ENCODE measurements at regions not wholly inside any gene's neighbourhood (a gene's known extent, or its start where the extent isn't known, plus 50 kb on each side); places are given as distances from the start of the nearest gene placed in this dataset.
A peak's percentile ranks its signal among the peaks of the same experiment; 100 is the strongest.
"Not testable (repeated sequence)": the region's sequence is repeated elsewhere in the genome, so short reads cannot be mapped to it uniquely, and the experiment has no call there.

GRCh38 chr7:15848901-15849300 lies 162.4 kb upstream of the MEOX2 start:
- DNase-seq, result no peak

DNA sequence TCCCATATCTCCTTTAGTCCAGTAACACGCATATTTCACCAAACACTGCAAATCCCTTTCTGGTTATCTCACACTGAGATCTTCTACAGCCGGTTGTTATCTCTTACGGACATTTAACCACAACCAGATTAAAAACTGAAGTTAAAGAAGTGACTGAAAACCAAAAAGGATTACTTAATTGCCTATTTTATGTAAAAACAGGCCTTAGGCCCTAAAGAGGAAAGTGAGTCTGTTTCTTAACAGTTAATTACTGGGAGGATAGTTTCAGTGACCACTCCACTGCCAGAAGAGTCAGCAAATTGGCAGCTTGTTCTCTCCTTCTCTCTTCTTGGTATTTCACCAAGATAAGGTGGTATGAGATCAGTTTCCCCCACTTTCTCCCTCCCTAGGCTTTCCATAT lies 161.9 kb upstream of the MEOX2 start:
- DNase-seq, result no peak

GRCh38 chr7:15845868-15846267 lies 159.4 kb upstream of the MEOX2 start:
- DNase-seq, result no peak

DNA sequence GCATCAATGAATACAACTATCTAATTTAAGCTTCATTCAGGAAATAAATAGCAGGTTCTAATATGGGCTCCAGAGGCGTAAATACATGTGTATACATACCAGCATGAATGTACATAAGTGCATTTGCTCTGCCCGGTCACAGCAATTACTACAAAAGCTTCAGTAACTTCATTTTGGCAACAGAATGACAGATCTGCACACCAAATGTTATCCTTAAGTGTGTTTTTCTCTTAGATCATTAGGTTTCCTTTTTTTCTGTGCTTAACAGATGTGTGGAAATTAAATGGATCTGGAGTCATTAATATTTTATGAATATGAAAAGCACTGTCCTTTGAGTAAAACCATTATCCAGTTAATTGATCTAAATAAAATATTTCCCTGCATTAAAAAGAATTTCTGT lies 159.0 kb upstream of the MEOX2 start:
- DNase-seq, result peak; percentile 36

GRCh38 chr7:15839416-15840100 lies 153.1 kb upstream of the MEOX2 start:
- DNase-seq, result no peak

GRCh38 chr7:15838265-15838664 lies 151.8 kb upstream of the MEOX2 start:
- DNase-seq, result no peak

- DNase-seq, result no peak
Measured at GRCh38 chr7:15837306-15837950, 150.9 kb upstream of the MEOX2 start.

- DNase-seq, result no peak
Measured at GRCh38 chr7:15836651-15837050, 150.2 kb upstream of the MEOX2 start.

DNA sequence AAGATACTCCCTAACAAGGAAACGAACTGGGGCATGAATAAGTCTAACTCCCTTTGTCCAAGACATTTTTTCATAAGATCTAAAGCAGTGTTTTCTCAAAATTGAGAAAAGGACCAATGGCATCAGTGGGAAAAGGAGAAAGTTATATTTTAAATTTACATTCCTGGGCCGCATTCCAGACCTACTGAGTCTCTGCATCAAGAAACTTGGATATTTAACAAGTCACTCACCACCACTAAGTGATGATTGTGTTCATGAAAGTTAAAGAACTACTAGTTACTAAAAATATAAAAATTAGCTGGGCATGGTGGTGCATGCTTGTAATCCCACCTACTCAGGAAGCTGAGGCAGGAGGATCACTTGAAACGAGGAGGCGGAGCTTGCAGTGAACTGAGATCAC lies 149.6 kb upstream of the MEOX2 start:
- DNase-seq, result no peak

DNA sequence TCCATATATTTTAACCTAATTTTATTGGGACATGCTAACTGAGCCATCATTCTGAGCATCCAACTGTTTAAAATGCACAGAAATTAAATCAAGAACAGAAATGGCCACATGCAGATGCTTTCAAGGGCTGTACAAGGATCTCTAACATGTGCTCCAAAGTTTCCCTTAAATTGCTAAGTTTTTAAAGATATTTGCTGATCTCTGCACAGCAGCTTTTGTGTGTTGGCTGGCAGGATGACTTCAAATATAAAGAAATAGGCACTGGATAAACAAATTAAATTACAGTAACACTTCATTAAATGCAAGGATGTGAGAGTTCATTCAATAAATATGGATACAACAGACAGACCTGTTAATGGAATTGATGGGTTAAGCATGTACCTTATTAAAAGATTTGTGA lies 148.0 kb upstream of the MEOX2 start:
- no peak for DNase-seq

GRCh38 chr7:15832996-15833395 lies 146.5 kb upstream of the MEOX2 start:
- no peak for DNase-seq

DNA sequence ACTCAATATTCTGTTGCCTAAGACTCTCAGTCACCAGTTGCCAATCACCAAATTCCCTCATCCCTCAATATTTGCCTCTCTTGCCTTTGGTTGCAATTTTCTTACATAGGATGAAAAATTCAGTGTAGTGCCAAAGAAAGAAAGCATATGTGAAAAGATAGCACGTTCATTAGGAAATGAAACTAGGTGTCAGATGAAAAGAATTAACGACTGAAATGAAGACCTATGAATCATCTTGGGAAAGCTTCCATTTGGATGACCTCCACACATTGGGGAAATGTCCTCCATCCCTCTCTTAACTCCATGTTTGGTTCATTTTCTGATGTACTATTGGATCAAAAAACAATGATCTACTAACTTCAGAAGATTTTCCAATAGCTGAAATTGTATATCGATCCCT lies 145.1 kb upstream of the MEOX2 start:
- no peak for DNase-seq

DNA sequence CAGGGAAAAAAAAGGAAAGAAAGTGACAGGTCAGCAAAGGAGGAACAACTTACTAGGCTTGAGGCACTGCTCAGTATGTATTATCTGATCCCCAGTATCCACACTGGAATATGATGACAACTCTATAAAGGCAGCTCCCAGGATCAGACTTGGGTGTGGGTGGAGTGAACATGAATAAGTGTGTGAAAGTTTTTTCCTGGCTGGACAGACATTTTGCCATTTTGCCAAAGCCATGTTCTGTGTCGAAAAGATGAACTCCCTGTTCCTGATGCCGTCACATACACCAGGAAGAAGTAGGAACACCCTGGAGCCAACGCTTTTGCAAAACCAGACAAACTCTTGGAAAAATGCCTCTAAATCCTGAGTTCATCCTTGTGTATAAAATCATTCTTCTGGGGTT lies 143.2 kb upstream of the MEOX2 start:
- DNase-seq, result no peak

- no peak for DNase-seq
Measured at GRCh38 chr7:15828881-15829280, 142.4 kb upstream of the MEOX2 start.

DNA sequence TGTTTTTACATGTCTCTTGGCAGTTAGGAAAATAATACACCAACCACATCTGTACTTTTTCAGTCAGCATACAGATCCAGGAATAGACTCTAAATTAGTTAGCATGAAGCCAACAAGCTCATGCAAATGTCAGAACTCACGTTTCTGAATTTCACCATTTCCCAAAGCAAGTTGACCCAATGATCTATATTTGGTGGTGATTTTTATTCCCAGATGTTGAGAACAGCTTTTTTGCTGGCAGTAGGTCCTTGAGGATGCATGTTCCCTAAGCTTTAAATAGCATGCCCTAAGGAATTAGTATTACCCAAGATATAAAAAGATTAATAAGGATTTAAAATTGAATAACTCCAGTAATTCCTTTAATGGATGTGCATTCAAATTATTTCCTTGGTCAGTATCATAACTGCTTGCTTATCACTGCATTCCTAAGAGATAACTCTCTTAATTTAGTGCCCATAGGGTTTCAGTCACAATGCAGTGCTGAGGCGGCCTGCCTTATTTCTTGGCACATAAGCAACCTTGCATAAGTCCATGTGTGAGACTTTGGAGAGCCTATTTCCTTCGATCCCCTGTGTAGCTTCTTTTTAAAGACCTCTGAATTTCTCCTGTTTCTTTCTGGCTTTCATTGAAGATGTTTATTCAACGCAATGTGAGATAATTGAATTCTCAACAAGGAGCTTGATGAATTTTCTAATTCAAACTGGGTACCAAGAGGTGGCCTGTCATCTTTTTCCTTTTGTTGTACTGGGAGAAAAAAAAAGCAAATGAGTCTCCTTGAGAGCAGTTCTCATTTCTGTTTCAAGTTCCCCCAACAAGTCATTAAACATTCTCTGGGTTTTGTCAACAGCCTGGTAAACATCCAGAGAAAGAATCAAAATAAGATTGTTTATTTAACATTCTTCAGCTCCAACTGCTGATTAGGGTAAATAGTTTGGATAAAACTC lies 135.3 kb upstream of the MEOX2 start:
- DNase-seq, result no peak

- DNase-seq, result no peak
Measured at GRCh38 chr7:15820319-15820718, 133.8 kb upstream of the MEOX2 start.

DNA sequence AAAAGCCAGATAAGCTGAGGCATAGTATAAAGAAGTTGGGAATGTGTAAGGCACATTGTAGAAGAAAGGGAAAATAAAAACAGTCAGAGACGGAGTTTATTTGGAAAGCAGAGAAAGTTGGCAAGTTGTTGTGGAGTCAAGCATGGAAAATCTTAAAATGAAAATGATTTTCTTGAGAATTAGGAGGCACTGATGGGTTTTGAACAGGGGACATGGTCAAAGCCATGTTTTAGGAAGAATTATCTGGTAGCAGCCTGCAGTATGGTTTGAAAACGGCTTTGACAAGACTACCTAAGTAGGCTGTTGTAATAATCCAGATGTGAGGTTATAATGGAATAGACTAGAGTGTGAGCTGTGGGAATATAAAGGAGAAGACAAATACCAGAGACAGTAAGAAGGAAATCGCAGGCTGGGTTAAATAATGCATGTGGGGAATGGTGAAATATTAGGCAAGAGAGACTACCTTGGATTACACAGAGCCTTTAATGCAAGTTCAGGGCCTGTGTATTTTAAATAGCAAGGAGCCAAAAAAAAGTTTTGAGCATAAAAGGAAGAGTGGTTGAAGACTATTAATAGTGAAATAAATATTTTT lies 130.4 kb upstream of the MEOX2 start:
- no peak for DNase-seq

DNA sequence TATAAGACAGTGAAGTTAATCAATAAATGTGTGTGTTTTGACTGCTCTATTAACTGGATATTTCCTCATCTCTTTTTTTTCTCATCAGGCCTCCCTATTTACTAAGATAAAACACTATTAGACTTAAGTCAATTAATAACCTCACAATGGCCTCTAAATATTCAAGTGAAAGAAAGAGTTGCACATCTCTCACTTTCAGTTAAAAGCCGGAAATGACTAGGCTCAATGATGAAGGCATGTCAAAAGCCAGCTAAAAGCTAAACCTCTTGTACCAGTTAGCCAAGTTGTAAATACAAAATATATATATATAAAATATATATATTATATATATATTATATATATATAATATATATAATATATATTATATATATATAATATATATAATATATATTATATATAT lies 127.0 kb upstream of the MEOX2 start:
- DNase-seq, result no peak

DNA sequence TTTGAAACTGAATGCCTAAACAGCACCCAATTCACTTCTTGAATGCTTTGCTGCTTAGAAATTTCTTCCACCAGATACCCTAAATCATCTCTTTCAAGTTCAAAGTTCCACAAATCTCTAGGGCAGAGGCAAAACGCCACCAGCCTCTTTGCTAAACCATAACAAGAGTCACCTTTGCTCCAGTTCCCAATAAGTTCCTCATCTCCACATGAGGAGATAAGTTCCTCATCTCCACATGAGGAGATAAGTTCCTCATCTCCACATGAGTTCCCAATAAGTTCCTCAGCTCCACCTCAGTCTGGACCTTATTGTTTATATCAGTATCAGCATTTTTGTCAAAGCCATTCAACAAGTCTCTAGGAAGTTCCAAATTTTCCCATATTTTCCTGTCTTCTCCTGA lies 123.9 kb upstream of the MEOX2 start:
- not testable (repeated sequence) for DNase-seq

DNA sequence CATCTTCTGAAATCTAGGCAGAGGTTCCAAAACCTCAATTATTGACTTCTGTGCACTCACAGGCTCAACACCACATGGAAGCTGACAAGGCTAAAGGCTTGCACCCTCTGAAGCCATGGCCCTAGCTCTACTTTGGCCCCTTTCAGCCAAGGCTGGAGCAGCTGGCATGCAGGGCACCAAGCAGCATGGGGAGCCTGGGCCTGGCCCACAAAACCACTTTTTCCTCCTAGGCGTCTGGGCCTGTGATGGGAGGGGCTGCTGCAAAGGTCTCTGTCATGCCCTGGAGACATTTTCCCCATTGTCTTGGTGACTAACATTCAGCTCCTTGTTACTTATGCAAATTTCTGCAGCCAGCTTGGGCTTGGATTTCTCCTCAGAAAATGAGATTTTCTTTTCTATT lies 123.5 kb upstream of the MEOX2 start:
- not testable (repeated sequence) for DNase-seq

DNA sequence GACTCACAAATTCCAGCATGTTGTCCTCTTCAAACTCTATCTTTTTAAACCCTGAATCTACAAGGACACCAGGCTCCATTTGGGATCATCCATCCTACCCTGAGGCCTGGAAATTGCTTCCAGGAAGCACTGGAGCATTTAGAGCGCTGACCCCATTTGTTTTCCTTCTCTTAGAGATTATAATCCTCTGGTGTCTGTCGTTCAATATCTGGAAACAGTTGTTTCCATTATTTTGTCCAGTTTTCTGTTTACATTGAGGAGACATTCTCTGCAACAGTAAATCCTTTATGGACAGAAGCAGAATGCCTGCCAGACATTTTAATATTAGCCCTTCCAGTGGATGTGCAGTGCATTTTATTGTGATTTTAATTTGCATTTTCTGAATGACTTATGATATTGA lies 119.4 kb upstream of the MEOX2 start:
- DNase-seq, result no peak

- DNase-seq, result no peak
Measured at GRCh38 chr7:15802425-15802824, 115.9 kb upstream of the MEOX2 start.

- no peak for DNase-seq
Measured at GRCh38 chr7:15801551-15801950, 115.1 kb upstream of the MEOX2 start.

GRCh38 chr7:15801041-15801440 lies 114.6 kb upstream of the MEOX2 start:
- no peak for DNase-seq
